GM21529 (cell line): ENCODE measurements at regions not wholly inside any gene's neighbourhood (a gene's known extent, or its start where the extent isn't known, plus 50 kb on each side); places are given as distances from the start of the nearest gene placed in this dataset.

ENCODE experiments used
- ATAC-seq: cut with Tn5 transposase; IDR thresholded peaks from one replicate; pipeline ENCODE4 v1.9.1; 2021; ENCODE audit not compliant: unreplicated experiment

DNA sequence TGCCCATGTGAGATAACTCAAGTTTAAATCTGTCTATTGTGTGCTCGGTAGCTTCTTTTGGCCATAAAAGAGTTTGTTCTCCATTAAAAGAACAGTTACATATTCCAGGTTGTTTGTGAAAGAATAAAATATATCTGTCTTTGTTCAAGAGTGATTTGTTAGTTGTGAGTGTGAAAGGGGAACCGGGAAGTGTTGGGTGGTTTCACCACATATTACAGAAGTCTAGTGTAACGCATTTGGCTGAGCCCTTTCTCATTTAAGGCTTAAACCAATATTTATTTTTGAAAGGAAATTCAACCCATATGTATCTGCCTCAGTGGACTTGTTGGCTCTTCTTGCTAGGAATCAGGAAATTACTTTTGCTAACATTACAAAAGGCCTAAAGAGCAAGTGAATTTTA lies 54.1 kb upstream of the DMRTA1 start:
- no peak for ATAC-seq

DNA sequence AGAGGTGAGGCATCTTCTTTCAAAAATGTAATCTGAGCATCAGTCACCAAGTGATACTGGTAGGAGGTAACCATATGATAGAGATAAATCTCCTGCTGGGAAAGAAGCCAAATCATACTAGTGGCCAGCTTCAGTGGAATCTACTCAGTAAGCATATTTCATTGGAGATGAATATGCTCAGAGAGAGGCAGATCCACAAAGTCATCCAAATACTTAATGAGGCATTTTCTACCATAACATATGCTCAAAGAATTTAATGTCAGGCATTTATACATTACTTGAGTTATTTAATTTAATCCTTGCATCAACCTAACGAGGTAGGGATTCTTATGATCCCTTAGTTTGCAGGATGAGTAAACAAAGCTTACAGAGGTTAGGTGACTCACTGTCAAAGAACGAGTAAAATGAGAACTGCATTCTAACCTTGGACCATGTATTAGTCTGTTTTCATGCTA lies 50.9 kb upstream of the DMRTA1 start:
- no peak for ATAC-seq
